ENCODE measurements at regions not wholly inside any gene's neighbourhood (a gene's known extent, or its start where the extent isn't known, plus 50 kb on each side); places are given as distances from the start of the nearest gene placed in this dataset.

GRCh38 chr15:81442454-81442853, 68.4 kb upstream of the TMC3 start:
- DNase-seq (ENCODE audit: low read depth in 2 of 3, low spot score in 2 of 3): no peak

- no peak for DNase-seq (ENCODE audit: low read depth in 2 of 3, low spot score in 2 of 3)
Observed at GRCh38 chr15:81434851-81435250, 60.8 kb upstream of the TMC3 start.

DNA sequence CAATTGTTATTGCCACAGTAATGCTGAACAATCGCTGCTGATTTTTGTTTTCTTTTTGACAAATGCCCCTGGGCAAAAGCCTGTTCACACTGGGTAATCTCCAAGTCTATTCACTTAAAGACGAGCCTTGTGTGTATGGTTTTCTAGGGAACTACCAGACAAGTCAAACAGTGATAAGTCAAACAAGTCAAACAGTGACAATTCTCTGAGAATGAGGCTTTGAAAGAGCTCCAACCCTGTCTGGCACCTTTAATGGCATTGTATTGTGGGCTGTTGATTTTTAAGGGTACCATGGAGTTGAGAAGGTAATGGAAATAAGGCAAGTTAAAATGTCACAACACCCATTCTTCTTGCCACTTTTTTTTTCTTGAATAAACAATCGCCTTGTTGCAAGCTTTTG, 59.4 kb upstream of the TMC3 start:
- no peak for DNase-seq (ENCODE audit: low read depth in 2 of 3, low spot score in 2 of 3)

DNA sequence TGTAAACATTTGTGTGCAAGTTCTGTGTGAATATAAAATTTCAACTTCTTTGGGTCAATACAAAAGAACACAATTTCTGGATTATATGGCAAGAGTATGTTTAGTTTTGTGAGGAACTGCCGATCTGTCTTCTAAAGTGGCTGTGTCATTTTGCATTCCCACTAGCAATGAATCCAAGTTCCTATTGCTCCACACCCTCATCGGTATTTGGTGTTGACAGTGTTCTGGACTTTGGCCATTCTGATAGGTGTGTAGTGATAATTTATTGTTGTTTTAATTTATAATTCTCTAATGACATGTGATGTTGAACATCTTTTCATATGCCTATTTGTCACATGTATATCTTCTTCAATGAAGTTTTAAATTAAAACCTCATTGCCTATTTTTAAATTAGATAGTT, 58.2 kb upstream of the TMC3 start:
- no peak for DNase-seq (ENCODE audit: low read depth in 2 of 3, low spot score in 2 of 3)

GRCh38 chr15:81427176-81427575, 53.2 kb upstream of the TMC3 start:
- DNase-seq (ENCODE audit: low read depth in 2 of 3, low spot score in 2 of 3): no peak

DNA sequence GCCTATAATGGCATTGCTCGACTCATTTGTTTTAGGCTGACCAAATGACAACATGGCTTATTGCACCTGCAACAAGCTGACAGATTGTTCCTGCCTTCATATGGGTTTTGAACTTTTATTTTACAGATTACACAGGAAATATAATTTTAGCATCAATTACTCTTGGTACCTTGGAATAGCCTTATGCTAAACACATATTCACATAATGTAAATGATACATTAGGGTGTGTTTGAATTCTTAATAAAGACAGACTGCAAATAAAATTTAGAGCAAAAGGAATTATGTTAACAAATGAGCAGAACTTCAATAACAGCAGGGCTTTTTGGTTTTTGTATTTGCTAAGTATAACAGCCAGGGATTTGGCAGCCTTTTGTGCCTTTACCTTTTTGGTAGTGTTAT, 51.9 kb upstream of the TMC3 start:
- DNase-seq (ENCODE audit: low read depth in 2 of 3, low spot score in 2 of 3): no peak

Data from activated CD8-positive, alpha-beta memory T cell treated with anti-CD3 and anti-CD28 coated beads for 48 hours (primary cell).